PC-3 (cell line): ENCODE measurements at regions not wholly inside any gene's neighbourhood (a gene's known extent, or its start where the extent isn't known, plus 50 kb on each side); places are given as distances from the start of the nearest gene placed in this dataset.
"Not testable (repeated sequence)": the region's sequence is repeated elsewhere in the genome, so short reads cannot be mapped to it uniquely, and the experiment has no call there.

ENCODE experiments used
- ATAC-seq: fragments of 200-7000 bp; cut with Tn5 transposase; 2 replicates; pipeline ENCODE4 v1.9.1; 2020; ENCODE audit warnings: mild to moderate bottlenecking, moderate library complexity
- BruUV-seq: library from RNA; stranded (reverse); fragments of 400-500 nt; replicated peaks from 2 replicates; lab custom pipeline; 2021; lab: Mats Ljungman, UMichigan
- CTCF ChIA-PET: fragments of 300-600 bp; sonication (Branson Sonifier 250); formaldehyde crosslinking; loops from one replicate; lab custom pipeline; 2022; ENCODE audit warnings: antibody characterized with exemption; lab: Charles Lee
- POLR2A ChIA-PET: fragments of 300-600 bp; sonication (Branson Sonifier 250); formaldehyde crosslinking; loops from one replicate; lab custom pipeline; 2022; ENCODE audit warnings: antibody characterized with exemption; ENCODE audit not compliant: unreplicated experiment; lab: Charles Lee
- DNase-seq: peaks from one replicate; pipeline ENCODE4 v3.0.0-alpha.2; 2015
- H2AFZ ChIP-seq: fragments of 300-600 bp; sonication (generic); 2 replicates; pipeline ENCODE4 v1.6.0; 2016; ENCODE audit warnings: antibody characterized with exemption, low read length
- H3F3A ChIP-seq: fragments of 300-600 bp; sonication (generic); one replicate; pipeline ENCODE4 v1.6.0; 2017; ENCODE audit warnings: antibody characterized with exemption, low read length, control low read depth, mild to moderate bottlenecking; ENCODE audit not compliant: unreplicated experiment
- H3K27ac ChIP-seq: fragments of 300-600 bp; sonication (generic); 2 replicates; pipeline ENCODE4 v1.5.1; 2016; ENCODE audit warnings: mild to moderate bottlenecking, low read length
- H3K27me3 ChIP-seq: fragments of 300-600 bp; sonication (generic); 2 replicates; pipeline ENCODE4 v1.6.1; 2016; ENCODE audit warnings: low read length, mixed read lengths
- H3K36me3 ChIP-seq: fragments of 300-600 bp; sonication (generic); 2 replicates; pipeline ENCODE4 v1.6.1; 2016; ENCODE audit warnings: low read depth, mixed run types, low read length, mixed read lengths
- H3K4me1 ChIP-seq: fragments of 300-600 bp; sonication (generic); 2 replicates; pipeline ENCODE4 v1.5.1; 2016; ENCODE audit warnings: low read length; ENCODE audit not compliant: insufficient read depth
- H3K4me2 ChIP-seq: fragments of 300-600 bp; sonication (generic); 2 replicates; pipeline ENCODE4 v1.6.0; 2016; ENCODE audit warnings: low read length
- H3K4me3 ChIP-seq: fragments of 300-600 bp; sonication (generic); 2 replicates; pipeline ENCODE4 v1.5.1; 2016; ENCODE audit warnings: mild to moderate bottlenecking, low read length, mixed read lengths
- H3K79me2 ChIP-seq: fragments of 300-600 bp; sonication (generic); 2 replicates; pipeline ENCODE4 v1.6.1; 2017; ENCODE audit warnings: low read length, mixed read lengths
- H3K9ac ChIP-seq: fragments of 300-600 bp; sonication (generic); 2 replicates; pipeline ENCODE4 v1.6.0; 2016; ENCODE audit warnings: mild to moderate bottlenecking, low read length
- H3K9me2 ChIP-seq: fragments of 300-600 bp; sonication (generic); replicated peaks from 2 replicates; pipeline ENCODE4 v1.6.1; 2016; ENCODE audit warnings: mixed run types, low read length, mixed read lengths
- H3K9me3 ChIP-seq: fragments of 300-600 bp; sonication (generic); 2 replicates; pipeline ENCODE4 v1.6.1; 2016; ENCODE audit warnings: low read length, mixed read lengths
- H4K20me1 ChIP-seq: fragments of 300-600 bp; sonication (generic); 2 replicates; pipeline ENCODE4 v1.6.1; 2016; ENCODE audit warnings: low read length, mixed read lengths
- EZH2 ChIP-seq: fragments of 300-600 bp; sonication (generic); IDR thresholded peaks from one replicate; pipeline ENCODE4 v1.6.1; 2017; ENCODE audit warnings: antibody characterized with exemption, mild to moderate bottlenecking, low read length; ENCODE audit not compliant: unreplicated experiment
- EZH2phosphoT487 ChIP-seq: fragments of 300-600 bp; sonication (generic); IDR thresholded peaks from 2 replicates; pipeline ENCODE4 v1.6.1; 2018; ENCODE audit warnings: mild to moderate bottlenecking, antibody characterized with exemption, low read length, borderline replicate concordance
- intact Hi-C: fragments of 100-400 bp; cut with micrococcal nuclease; formaldehyde crosslinking; loops from 2 replicates; pipeline ENCODE4 v1.9.0; 2023
- TF ChIP-seq, protein P1 (sequence below): fragments of 300-600 bp; sonication (generic); conservative IDR thresholded peaks from 2 replicates; pipeline ENCODE4 v1.5.1; 2017; ENCODE audit warnings: antibody characterized with exemption, low read depth, mild to moderate bottlenecking, low read length

GRCh38 chr6:17224056-17224455 is 57.1 kb upstream of the RBM24 start:
- H3K4me1 ChIP-seq: no peaks in the 10 kb centered on the region
- no peaks in the 10 kb centered on the region for H4K20me1 ChIP-seq
- no peaks in the 10 kb centered on the region for H3K27me3 ChIP-seq
- H3K9me2 ChIP-seq: no peaks in the 10 kb centered on the region
- no peak overlapping the region for H3K9ac ChIP-seq
- DNase-seq (no peak), ATAC-seq (no peak)
- intact Hi-C loops: no loop called here
- POLR2A ChIA-PET: no interaction called here
- TF ChIP-seq EZH2 (no peak), EZH2phosphoT487 (no peak)
- TF ChIP-seq, protein P1, sequence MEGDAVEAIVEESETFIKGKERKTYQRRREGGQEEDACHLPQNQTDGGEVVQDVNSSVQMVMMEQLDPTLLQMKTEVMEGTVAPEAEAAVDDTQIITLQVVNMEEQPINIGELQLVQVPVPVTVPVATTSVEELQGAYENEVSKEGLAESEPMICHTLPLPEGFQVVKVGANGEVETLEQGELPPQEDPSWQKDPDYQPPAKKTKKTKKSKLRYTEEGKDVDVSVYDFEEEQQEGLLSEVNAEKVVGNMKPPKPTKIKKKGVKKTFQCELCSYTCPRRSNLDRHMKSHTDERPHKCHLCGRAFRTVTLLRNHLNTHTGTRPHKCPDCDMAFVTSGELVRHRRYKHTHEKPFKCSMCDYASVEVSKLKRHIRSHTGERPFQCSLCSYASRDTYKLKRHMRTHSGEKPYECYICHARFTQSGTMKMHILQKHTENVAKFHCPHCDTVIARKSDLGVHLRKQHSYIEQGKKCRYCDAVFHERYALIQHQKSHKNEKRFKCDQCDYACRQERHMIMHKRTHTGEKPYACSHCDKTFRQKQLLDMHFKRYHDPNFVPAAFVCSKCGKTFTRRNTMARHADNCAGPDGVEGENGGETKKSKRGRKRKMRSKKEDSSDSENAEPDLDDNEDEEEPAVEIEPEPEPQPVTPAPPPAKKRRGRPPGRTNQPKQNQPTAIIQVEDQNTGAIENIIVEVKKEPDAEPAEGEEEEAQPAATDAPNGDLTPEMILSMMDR: no peak
- BruUV-seq: no TSS peak
- H3K27ac ChIP-seq: no peak overlapping the region
- H3K4me3 ChIP-seq: no peak overlapping the region
- H3K79me2 ChIP-seq: no peaks in the 10 kb centered on the region
- no peaks in the 10 kb centered on the region for H3K9me3 ChIP-seq
- H3K4me2 ChIP-seq: no peak overlapping the region
- no peaks in the 10 kb centered on the region for H3K36me3 ChIP-seq
- no peaks in the 10 kb centered on the region for H3F3A ChIP-seq
- H2AFZ ChIP-seq: no peak overlapping the region
- CTCF ChIA-PET: no interaction called here

DNA sequence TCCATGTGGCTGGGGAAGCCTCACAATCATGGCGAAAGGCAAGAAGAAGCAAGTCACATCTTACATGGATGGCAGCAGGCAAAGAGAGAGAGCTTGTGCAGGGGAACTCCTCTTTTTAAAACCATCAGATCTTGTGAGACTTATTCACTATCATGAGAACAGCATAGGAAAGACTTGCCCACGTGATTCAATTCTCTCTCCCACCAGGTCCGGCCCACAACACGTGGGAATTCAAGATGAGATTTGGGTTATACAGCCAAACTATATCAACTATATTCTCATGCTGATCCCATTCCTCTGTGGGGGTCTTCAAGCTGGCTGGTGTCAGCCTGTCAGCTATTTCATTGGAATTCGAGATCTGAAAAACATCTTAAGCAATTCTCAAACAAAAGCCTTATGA is 56.7 kb upstream of the RBM24 start:
- H3K4me1 ChIP-seq, H3K9me3 ChIP-seq, H2AFZ ChIP-seq, H3K4me2 ChIP-seq, H3K4me3 ChIP-seq, BruUV-seq, H3K36me3 ChIP-seq, H3K27me3 ChIP-seq, H3K27ac ChIP-seq, POLR2A ChIA-PET, H3K9ac ChIP-seq, intact Hi-C loops, H3K9me2 ChIP-seq, H3F3A ChIP-seq, H3K79me2 ChIP-seq, H4K20me1 ChIP-seq, DNase-seq, ATAC-seq, CTCF ChIA-PET: not testable (repeated sequence)

- H3K36me3 ChIP-seq: no peaks in the 10 kb centered on the region
- POLR2A ChIA-PET: no interaction called here
Observed at GRCh38 chr6:17225767-17226630, 55.2 kb upstream of the RBM24 start.

More at GRCh38 chr6:17225767-17226630, 55.2 kb upstream of the RBM24 start:
- Histone ChIP-seq H3K9me3 (no peaks in the 10 kb centered on the region), H4K20me1 (no peaks in the 10 kb centered on the region), H2AFZ (no peak overlapping the region), H3K4me1 (no peaks in the 10 kb centered on the region), H3K27ac (no peak overlapping the region), H3K4me2 (no peak overlapping the region), H3F3A (no peaks in the 10 kb centered on the region), H3K27me3 (no peaks in the 10 kb centered on the region), H3K9me2 (no peaks in the 10 kb centered on the region), H3K9ac (no peak overlapping the region), H3K4me3 (no peak overlapping the region), H3K79me2 (no peaks in the 10 kb centered on the region)
- BruUV-seq: no TSS peak
- CTCF ChIA-PET: no interaction called here
- ATAC-seq (no peak), DNase-seq (no peak)
- intact Hi-C loops: no loop called here
- TF ChIP-seq EZH2phosphoT487: no peak
